ENCODE measurements at regions not wholly inside any gene's neighbourhood (a gene's known extent, or its start where the extent isn't known, plus 50 kb on each side); places are given as distances from the start of the nearest gene placed in this dataset.

- no peak for TF ChIP-seq CTCF (IDR thresholded peaks at IDR 0.05)
- Histone ChIP-seq H3K4me3 (no peak overlapping the region), H3K27ac (no peak overlapping the region), H3K4me1 (no peaks in the 10 kb centered on the region), H3K36me3 (no peaks in the 10 kb centered on the region), H3K27me3 (peaks cover 0 to 19% of the 10 kb centered on the region in 2 donors), H3K9me3 (peaks cover 0 to 7% (median 0%) of the 10 kb centered on the region in 3 donors)
- DNase-seq, result no peak
- intact Hi-C loops (cut with DNase I; ENCODE audit: low total_unique reads), result no loop called here
These were observed 193.3 kb upstream of the PROK2 start for GRCh38 chr3:71978150-71978721.

GRCh38 chr3:71977525-71977924, 192.6 kb upstream of the PROK2 start:
- peaks cover 0 to 20% of the 10 kb centered on the region in 2 donors for H3K27me3 ChIP-seq

GRCh38 chr3:71975573-71975972, 190.6 kb upstream of the PROK2 start:
- H3K9me3 ChIP-seq, result peaks cover 0 to 7% (median 0%) of the 10 kb centered on the region in 3 donors
- H3K4me3 ChIP-seq, result no peak overlapping the region
- H3K4me1 ChIP-seq, result no peaks in the 10 kb centered on the region
- H3K36me3 ChIP-seq, result no peaks in the 10 kb centered on the region
- no peak overlapping the region for H3K27ac ChIP-seq
- intact Hi-C loops (cut with DNase I; ENCODE audit: low total_unique reads), result no loop called here
- peaks cover 0 to 26% of the 10 kb centered on the region in 2 donors for H3K27me3 ChIP-seq
- TF ChIP-seq CTCF (IDR thresholded peaks at IDR 0.05), result no peak
- no peak for DNase-seq

More at GRCh38 chr3:71977525-71977924, 192.6 kb upstream of the PROK2 start:
- intact Hi-C loops (cut with DNase I; ENCODE audit: low total_unique reads), result no loop called here
- Histone ChIP-seq H3K36me3 (no peaks in the 10 kb centered on the region), H3K27ac (no peak overlapping the region), H3K9me3 (peaks cover 0 to 7% (median 0%) of the 10 kb centered on the region in 3 donors), H3K4me3 (no peak overlapping the region), H3K4me1 (no peaks in the 10 kb centered on the region)
- no peak for TF ChIP-seq CTCF (IDR thresholded peaks at IDR 0.05)
- DNase-seq, result no peak

GRCh38 chr3:71974786-71975185, 189.8 kb upstream of the PROK2 start:
- H3K27ac ChIP-seq, result no peak overlapping the region
- peaks cover 0 to 26% of the 10 kb centered on the region in 2 donors for H3K27me3 ChIP-seq
- no peak for DNase-seq
- peaks cover 0 to 7% (median 0%) of the 10 kb centered on the region in 3 donors for H3K9me3 ChIP-seq
- intact Hi-C loops (cut with DNase I; ENCODE audit: low total_unique reads), result no loop called here
- no peaks in the 10 kb centered on the region for H3K36me3 ChIP-seq
- no peak for TF ChIP-seq CTCF (IDR thresholded peaks at IDR 0.05)
- no peak overlapping the region for H3K4me3 ChIP-seq
- H3K4me1 ChIP-seq, result no peaks in the 10 kb centered on the region

GRCh38 chr3:71973274-71974030, 188.5 kb upstream of the PROK2 start:
- no peak for TF ChIP-seq CTCF (IDR thresholded peaks at IDR 0.05)
- intact Hi-C loops (cut with DNase I; ENCODE audit: low total_unique reads), result no loop called here
- Histone ChIP-seq H3K27ac (no peak overlapping the region), H3K27me3 (peaks cover 0 to 23% of the 10 kb centered on the region in 2 donors), H3K4me1 (no peaks in the 10 kb centered on the region), H3K36me3 (no peaks in the 10 kb centered on the region), H3K9me3 (peaks cover 0 to 7% (median 0%) of the 10 kb centered on the region in 3 donors), H3K4me3 (no peak overlapping the region)
- DNase-seq, result no peak

All from tibial artery (tissue), 4 donors.